Inflammatory macrophage treated with lipopolysaccharide for 4 hours (primary cell): ENCODE measurements at regions not wholly inside any gene's neighbourhood (a gene's known extent, or its start where the extent isn't known, plus 50 kb on each side); places are given as distances from the start of the nearest gene placed in this dataset.

Experiments
- DNase-seq: peaks from one replicate; pipeline ENCODE4 v3.0.0-alpha.2; 2020

GRCh38 chr3:188077160-188077799 is 76.7 kb upstream of the LPP start:
- no peak for DNase-seq

GRCh38 chr3:188080091-188080490 is 73.9 kb upstream of the LPP start:
- no peak for DNase-seq

- DNase-seq: peak; percentile 57
These were observed 71.9 kb upstream of the LPP start for GRCh38 chr3:188082031-188082430.

- no peak for DNase-seq
These were observed 71.5 kb upstream of the LPP start for GRCh38 chr3:188082450-188082849.

DNA sequence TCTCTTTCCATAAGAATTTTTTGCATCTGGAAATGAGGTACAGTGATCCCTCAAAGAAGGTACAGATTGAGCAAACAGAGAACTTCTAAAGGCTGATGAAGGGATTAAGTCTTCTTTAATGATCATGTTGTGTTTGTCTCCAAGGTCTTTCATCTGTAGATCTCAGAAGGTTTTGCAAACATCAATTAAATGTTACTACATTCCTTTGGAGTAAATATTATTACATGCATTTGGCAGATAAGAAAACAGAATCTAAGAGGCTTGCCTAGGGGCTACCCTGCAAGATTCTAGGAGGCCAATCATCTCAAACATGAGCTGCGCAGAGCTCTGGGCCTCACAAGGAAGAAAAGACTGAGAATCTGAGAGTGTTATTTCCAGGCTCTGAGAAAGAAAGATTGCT is 70.9 kb upstream of the LPP start:
- no peak for DNase-seq

- DNase-seq: no peak
These were observed 69.0 kb upstream of the LPP start for GRCh38 chr3:188084752-188085583.

DNA sequence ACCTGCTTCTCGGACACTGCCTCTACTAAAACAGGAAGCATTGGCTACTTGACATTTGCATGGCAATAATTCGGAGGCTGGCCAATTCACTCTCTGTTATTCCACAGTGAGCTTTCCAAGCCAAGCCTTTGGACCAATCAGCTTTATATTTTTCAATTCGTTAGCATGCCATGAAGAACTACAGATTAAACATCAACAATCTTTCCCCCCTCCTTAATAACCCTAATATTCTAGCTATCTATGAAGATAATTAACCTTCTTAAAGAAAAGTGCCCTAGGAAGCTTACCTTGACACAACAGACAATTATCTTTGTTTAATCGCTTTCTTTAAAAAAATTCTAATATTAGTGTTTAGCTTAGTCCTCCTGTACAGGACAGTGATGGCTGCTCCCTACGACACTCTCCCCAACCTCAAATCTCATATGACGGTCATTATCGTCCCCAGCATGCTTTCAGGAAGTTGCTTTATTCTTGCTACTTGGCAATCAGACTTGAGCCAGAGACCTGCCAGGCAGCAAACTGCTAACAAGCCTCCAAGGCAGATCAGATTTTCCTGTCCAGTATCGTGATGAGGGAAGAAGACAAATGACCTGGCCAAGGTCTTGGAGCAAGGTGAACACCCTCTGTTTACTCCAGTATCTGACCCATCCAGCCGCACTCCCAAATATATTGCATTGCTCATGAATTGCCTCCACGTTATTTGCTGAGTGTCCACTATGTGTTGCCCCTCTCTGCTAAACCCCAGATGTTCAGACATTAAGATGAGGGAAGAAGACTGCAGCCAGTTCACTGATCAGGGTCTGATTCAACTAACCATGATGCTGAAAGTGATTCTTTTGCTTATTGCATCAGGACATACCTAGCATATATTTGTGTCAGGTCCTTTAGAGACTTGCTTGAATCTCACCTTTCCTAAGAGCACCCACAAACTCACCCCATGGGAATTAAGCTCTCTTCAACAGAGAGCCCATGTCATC is 68.1 kb upstream of the LPP start:
- no peak for DNase-seq

DNA sequence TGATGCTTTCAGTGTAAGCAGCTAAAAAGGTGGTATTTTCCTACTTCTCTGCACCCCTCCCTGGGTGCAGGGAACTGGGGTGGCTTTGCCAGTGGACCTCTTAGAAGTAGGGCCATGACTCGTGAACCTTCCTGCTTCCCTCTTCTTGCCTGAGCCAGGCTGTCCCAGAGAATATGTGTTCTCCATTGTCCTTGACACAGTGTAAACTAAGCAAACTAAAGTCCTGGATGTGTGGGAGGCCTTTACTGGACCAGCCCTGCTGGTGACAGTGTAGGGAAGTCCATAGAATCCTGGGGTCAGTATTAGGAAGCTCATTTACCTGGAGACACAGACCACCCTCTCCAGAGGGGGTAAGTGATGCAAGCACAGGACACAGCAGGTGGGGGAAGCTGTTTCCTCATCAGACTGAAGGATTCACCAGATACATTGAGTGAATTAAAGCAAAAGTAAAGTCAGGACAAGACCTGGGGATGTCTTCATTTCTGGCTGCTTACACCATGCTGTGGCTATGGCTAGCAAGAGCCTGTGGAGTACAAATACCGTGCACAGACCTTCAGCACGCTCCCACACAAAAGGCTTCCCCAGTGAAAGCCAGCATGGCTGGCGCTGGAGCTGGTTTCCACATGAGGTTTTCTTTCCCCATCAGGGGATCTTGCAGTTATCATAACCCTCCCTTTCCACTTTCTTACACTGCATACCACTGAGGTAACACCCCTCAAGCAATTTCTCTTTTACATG is 64.8 kb upstream of the LPP start:
- peak; percentile 5 for DNase-seq

GRCh38 chr3:188090620-188091309 is 63.2 kb upstream of the LPP start:
- no peak for DNase-seq

- DNase-seq: no peak
These were observed 62.2 kb upstream of the LPP start for GRCh38 chr3:188091746-188092145.

GRCh38 chr3:188092648-188093047 is 61.3 kb upstream of the LPP start:
- no peak for DNase-seq

DNA sequence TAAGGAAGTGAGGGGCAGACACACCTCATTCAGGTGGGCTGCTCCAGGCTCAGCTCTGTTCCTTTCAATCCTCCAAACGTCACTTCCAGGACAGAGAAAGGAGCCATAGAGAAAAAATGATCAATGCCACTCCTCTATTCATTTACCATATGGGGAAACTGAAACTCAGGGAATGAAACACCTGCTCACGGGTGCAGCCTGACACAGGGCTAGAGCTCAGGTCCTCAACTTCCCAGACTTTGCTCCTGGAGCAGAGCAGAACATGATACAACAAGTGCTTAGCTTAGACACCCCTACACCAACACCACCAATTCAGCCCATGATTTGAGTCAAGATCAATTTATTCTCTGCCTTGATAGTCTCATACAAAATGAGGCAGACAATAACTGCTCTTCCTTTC is 58.5 kb upstream of the LPP start:
- no peak for DNase-seq

- DNase-seq: peak; percentile 16
These were observed 56.2 kb upstream of the LPP start for GRCh38 chr3:188097791-188098190.

GRCh38 chr3:188099907-188100306 is 54.0 kb upstream of the LPP start:
- no peak for DNase-seq

DNA sequence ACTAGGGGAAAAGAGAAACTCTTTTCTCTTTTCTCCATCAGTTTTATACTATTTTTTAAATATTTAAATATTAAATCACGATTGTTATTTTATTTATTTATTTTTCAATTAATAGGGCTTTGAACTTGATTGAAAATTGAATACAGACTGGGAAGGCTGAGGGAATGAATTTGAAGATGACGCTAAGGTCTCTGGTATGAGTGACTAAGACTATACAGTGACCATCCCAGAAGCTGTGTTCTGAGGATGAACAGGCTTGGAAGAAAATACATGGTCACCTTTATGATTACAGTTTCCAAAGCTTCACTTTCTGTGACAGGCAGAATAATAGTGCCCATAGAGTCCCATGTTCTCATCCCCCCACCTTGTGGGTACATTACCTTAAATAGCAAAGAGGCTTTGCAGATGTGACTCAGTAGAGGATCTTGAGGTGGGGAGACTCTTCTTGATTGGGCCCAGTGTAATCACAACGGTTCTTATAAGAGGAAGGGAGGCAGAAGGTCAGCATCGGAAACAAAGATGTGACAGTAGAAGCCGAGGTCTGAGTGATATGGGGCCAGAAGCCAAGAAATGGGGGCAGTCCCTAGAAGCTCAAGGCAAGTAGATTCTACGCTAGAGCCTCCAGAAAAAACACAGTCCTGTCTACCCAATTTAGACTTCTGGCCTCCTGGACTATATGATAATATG is 51.0 kb upstream of the LPP start:
- DNase-seq: no peak

DNA sequence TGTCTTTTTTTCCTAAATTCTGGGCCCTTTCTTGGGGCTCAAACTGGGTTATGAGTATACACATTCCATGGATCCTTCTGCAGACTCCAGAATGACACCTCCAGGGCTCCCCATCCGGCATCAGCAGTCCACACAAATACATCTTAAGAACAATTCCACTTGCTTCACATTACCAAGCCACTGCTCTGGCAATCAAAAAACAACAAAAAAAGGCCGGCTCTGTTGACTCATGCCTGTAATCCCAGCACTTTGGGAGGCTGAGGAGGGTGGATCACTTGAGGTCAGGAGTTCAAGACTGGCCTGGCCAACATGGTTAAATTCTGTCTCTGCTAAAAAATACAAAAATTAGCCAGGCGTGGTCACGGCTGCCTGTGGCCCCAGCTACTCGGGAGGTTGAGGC is 49.9 kb upstream of the LPP start:
- DNase-seq: no peak
